DND-41 (cell line): ENCODE measurements at regions not wholly inside any gene's neighbourhood (a gene's known extent, or its start where the extent isn't known, plus 50 kb on each side); places are given as distances from the start of the nearest gene placed in this dataset.
"Not testable (repeated sequence)": the region's sequence is repeated elsewhere in the genome, so short reads cannot be mapped to it uniquely, and the experiment has no call there.

Experiments used
- EZH2 ChIP-seq: IDR thresholded peaks from 3 replicates; pipeline ENCODE4 v1.6.1; 2012; ENCODE audit warnings: borderline replicate concordance, low read depth, mild to moderate bottlenecking, moderate library complexity, low read length, inconsistent platforms; ENCODE audit not compliant: severe bottlenecking
- TF ChIP-seq, protein P1 (sequence below): IDR thresholded peaks from 2 replicates; pipeline ENCODE4 v1.5.1; 2012; ENCODE audit warnings: borderline replicate concordance, low read length, moderate library complexity, mild to moderate bottlenecking; ENCODE audit not compliant: poor library complexity, severe bottlenecking; ENCODE audit errors: extremely low read depth

DNA sequence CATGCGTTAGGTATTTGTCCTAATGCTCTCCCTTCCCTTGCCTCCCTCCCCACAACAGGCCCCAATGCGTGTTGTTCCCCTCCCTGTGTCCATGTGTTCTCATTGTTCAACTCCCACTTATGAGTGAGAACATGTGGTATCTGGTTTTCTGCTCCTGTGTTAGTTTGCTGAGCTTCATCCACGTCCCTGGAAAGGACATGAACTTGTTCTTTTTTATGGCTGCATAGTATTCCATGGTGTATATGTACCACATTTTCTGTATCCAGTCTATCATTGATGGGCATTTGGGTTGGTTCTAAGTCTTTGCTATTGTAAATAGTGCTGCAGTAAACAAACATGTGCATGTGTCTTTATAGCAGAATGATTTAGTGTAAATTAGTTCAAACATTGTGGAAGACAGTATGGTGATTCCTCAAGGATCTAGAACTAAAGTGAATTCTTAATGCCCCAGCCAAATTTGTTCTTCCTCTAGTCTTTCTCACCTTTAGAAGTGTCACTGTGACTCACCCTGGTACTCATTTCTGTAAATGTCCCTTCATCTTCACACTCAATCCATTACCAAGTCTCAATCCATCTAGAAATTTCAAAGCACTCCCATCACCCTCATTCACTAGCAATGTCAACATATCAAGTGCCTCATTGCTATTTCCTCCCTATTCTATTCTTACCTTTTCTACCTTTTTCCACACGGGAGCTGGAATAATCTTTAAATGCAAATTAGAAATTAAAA, 123.9 kb downstream of the MREG start:
- TF ChIP-seq, protein P1, sequence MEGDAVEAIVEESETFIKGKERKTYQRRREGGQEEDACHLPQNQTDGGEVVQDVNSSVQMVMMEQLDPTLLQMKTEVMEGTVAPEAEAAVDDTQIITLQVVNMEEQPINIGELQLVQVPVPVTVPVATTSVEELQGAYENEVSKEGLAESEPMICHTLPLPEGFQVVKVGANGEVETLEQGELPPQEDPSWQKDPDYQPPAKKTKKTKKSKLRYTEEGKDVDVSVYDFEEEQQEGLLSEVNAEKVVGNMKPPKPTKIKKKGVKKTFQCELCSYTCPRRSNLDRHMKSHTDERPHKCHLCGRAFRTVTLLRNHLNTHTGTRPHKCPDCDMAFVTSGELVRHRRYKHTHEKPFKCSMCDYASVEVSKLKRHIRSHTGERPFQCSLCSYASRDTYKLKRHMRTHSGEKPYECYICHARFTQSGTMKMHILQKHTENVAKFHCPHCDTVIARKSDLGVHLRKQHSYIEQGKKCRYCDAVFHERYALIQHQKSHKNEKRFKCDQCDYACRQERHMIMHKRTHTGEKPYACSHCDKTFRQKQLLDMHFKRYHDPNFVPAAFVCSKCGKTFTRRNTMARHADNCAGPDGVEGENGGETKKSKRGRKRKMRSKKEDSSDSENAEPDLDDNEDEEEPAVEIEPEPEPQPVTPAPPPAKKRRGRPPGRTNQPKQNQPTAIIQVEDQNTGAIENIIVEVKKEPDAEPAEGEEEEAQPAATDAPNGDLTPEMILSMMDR: not testable (repeated sequence)
- TF ChIP-seq EZH2: not testable (repeated sequence)
